Liver (tissue), 8 donors: ENCODE measurements at regions not wholly inside any gene's neighbourhood (a gene's known extent, or its start where the extent isn't known, plus 50 kb on each side); places are given as distances from the start of the nearest gene placed in this dataset.

Source experiments
- DNase-seq: peaks from one replicate; pipeline ENCODE4 v3.0.0-alpha.2; 2017; ENCODE audit warnings: low spot score
- H3K27ac ChIP-seq, 2 donors: one replicate each; pipeline ENCODE4 v1.7.0; 2013; ENCODE audit warnings: inconsistent platforms in 2 of 2, low read length in 2 of 2, control low read depth in 1 of 2, low read depth in 1 of 2, mild to moderate bottlenecking in 1 of 2
- H3K27me3 ChIP-seq, 4 donors: one replicate each; pipeline versions ENCODE4 v1.6.1 to v1.7.0; 2013; ENCODE audit warnings: low read length in 3 of 4, inconsistent platforms in 1 of 4, mild to moderate bottlenecking in 1 of 4, moderate library complexity in 1 of 4; ENCODE audit not compliant: control insufficient read depth in 4 of 4, insufficient read depth in 4 of 4
- H3K36me3 ChIP-seq, 4 donors: one replicate each; pipeline versions ENCODE4 v1.6.1 to v1.7.0; 2013; ENCODE audit warnings: low read length in 3 of 4, mild to moderate bottlenecking in 3 of 4, low read depth in 1 of 4, moderate library complexity in 1 of 4; ENCODE audit not compliant: control insufficient read depth in 4 of 4, insufficient read depth in 3 of 4
- H3K4me1 ChIP-seq, 4 donors: one replicate each; pipeline versions ENCODE4 v1.6.1 to v1.7.0; 2013; ENCODE audit warnings: low read length in 3 of 4, mild to moderate bottlenecking in 3 of 4, moderate library complexity in 1 of 4; ENCODE audit not compliant: control insufficient read depth in 4 of 4, insufficient read depth in 4 of 4
- H3K4me3 ChIP-seq, 3 donors: one replicate each; pipeline versions ENCODE4 v1.6.1 to v1.7.0; 2013; ENCODE audit warnings: low read length in 3 of 3, control low read depth in 1 of 3, low read depth in 1 of 3, mild to moderate bottlenecking in 1 of 3
- H3K9ac ChIP-seq, 2 donors: one replicate each; pipeline ENCODE4 v1.7.0; 2013; ENCODE audit warnings: low read length in 2 of 2, mild to moderate bottlenecking in 2 of 2, moderate library complexity in 2 of 2, control low read depth in 1 of 2, low read depth in 1 of 2
- H3K9me3 ChIP-seq, 4 donors: one replicate each; pipeline versions ENCODE4 v1.6.1 to v1.7.0; 2013; ENCODE audit warnings: low read length in 3 of 4; ENCODE audit not compliant: control insufficient read depth in 4 of 4
- ATF3 ChIP-seq: IDR thresholded peaks from 2 replicates; pipeline ENCODE4 v1.6.1; 2016; ENCODE audit warnings: antibody characterized with exemption
- EGR1 ChIP-seq, 2 donors: IDR thresholded peaks; 2 replicates each; pipeline ENCODE4 v1.6.1; 2016 to 2018; ENCODE audit warnings: antibody characterized with exemption in 2 of 2, low read depth in 2 of 2
- FOXA1 ChIP-seq: IDR thresholded peaks from 2 replicates; pipeline ENCODE4 v1.6.1; 2016; ENCODE audit warnings: antibody characterized with exemption
- FOXA2 ChIP-seq: IDR thresholded peaks from 2 replicates; pipeline ENCODE4 v1.6.1; 2016; ENCODE audit warnings: antibody characterized with exemption
- GABPA ChIP-seq, 2 donors: IDR thresholded peaks in 1 of 2; conservative IDR thresholded peaks in 1 of 2; 2 replicates each; pipeline ENCODE4 v1.6.1; 2016; ENCODE audit warnings: antibody characterized with exemption in 2 of 2, mild to moderate bottlenecking in 1 of 2, moderate library complexity in 1 of 2
- HNF4A ChIP-seq, 2 donors: conservative IDR thresholded peaks; 2 replicates each; pipeline ENCODE4 v1.6.1; 2016; ENCODE audit warnings: antibody characterized with exemption in 2 of 2, mild to moderate bottlenecking in 2 of 2
- HNF4G ChIP-seq: IDR thresholded peaks from 2 replicates; pipeline ENCODE4 v1.6.1; 2016; ENCODE audit warnings: antibody characterized with exemption
- JUND ChIP-seq, 2 donors: IDR thresholded peaks; 2 replicates each; pipeline ENCODE4 v1.6.1; 2016; ENCODE audit warnings: antibody characterized with exemption in 2 of 2
- NR2F2 ChIP-seq: IDR thresholded peaks from 2 replicates; pipeline ENCODE4 v1.6.1; 2016; ENCODE audit warnings: antibody characterized with exemption
- RAD21 ChIP-seq, 2 donors: IDR thresholded peaks; 2 replicates each; pipeline ENCODE4 v1.6.1; 2016; ENCODE audit warnings: antibody characterized with exemption in 2 of 2, mild to moderate bottlenecking in 2 of 2
- REST ChIP-seq: IDR thresholded peaks from 2 replicates; pipeline ENCODE4 v1.6.1; 2016; ENCODE audit warnings: antibody characterized with exemption, mild to moderate bottlenecking
- RXRA ChIP-seq, 2 donors: IDR thresholded peaks; 2 replicates each; pipeline ENCODE4 v1.6.1; 2017 to 2018; ENCODE audit warnings: antibody characterized with exemption in 2 of 2, mild to moderate bottlenecking in 1 of 2
- SP1 ChIP-seq: IDR thresholded peaks from 2 replicates; pipeline ENCODE4 v1.6.1; 2018; ENCODE audit warnings: antibody characterized with exemption, mild to moderate bottlenecking
- TAF1 ChIP-seq: conservative IDR thresholded peaks from 2 replicates; pipeline ENCODE4 v1.6.1; 2016; ENCODE audit warnings: antibody characterized with exemption, mild to moderate bottlenecking
- YY1 ChIP-seq: IDR thresholded peaks from 2 replicates; pipeline ENCODE4 v1.6.1; 2016; ENCODE audit warnings: antibody characterized with exemption, mild to moderate bottlenecking
- ZBTB33 ChIP-seq: IDR thresholded peaks from 2 replicates; pipeline ENCODE4 v1.6.1; 2016; ENCODE audit warnings: antibody characterized with exemption
- WGBS: extraction: QIAGEN DNeasy Blood & Tissue Kit; methylation state at CpG from one replicate; pipeline ENCODE4 v1.1.7; 2013; 5-methylcytosine and 5-hydroxymethylcytosine counted together
- TF ChIP-seq, protein P1 (sequence below): IDR thresholded peaks from 2 replicates; pipeline ENCODE4 v1.6.1; 2016; ENCODE audit warnings: antibody characterized with exemption
- TF ChIP-seq, protein P2 (sequence below): fragments of 150-350 bp; IDR thresholded peaks from 2 replicates; pipeline ENCODE4 v1.5.1; 2017; ENCODE audit warnings: improper control_type of control experiment, low read depth, low read length; ENCODE audit not compliant: missing input control
- donor health status: healthy.
- donor health status: healthy.
- donor health status: healthy.
- donor health status: healthy.
- donor health status: healthy.

DNA sequence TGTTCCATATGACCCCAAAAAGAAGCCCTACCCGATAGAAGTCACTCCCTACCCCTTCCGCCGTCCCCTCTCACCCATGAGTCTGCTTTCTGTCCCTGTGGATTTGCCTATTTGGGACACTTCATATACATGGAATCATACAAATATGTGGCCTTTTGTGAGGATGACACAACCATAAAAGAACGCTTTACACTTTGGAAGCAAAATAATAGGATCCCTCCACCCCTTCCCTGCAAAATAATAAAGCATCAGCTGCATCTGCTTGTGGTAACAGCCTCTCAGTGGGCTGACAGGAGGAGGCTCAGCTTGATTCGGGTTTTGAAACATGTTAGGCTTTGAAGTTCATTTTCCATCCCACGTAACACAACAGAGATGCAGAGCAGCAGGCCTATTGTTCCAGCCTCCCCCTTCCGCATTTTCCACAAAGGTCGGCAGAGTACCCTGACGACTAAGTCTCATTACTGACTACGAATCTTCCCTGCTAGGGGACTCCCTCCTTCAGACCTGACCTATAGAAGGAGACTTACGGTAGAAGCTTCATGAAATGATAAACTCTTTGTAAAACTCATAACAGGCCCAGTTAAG lies 99.1 kb downstream of the ALDH8A1 start:
- 51% methylated on average over 11 of the region's 11 CpGs for WGBS
- Histone ChIP-seq H3K9me3 (no peaks in the 10 kb centered on the region), H3K4me3 (peak overlapping the region in 1 of 3 donors; percentile 47), H3K9ac (no peak overlapping the region), H3K4me1 (peaks cover 5 to 51% (median 16%) of the 10 kb centered on the region in 4 donors), H3K36me3 (no peaks in the 10 kb centered on the region), H3K27me3 (no peaks in the 10 kb centered on the region), H3K27ac (peak overlapping the region; percentile 93 to 96)
- TF ChIP-seq REST (no peak), TAF1 (no peak), NR2F2 (no peak), EGR1 (IDR thresholded peaks at IDR 0.05; ENCODE audit: low read depth in 2 of 2) (no peak), HNF4G (no peak), RXRA (IDR thresholded peaks at IDR 0.05) (no peak), JUND (IDR thresholded peaks at IDR 0.05) (no peak), ATF3 (no peak), ZBTB33 (no peak), RAD21 (IDR thresholded peaks at IDR 0.05) (no peak), SP1 (no peak), HNF4A (conservative IDR thresholded peaks at IDR 0.05) (no peak), FOXA1 (no peak), FOXA2 (no peak), YY1 (no peak), GABPA (IDR thresholded peaks at IDR 0.05 in 1 of 2, conservative IDR thresholded peaks at IDR 0.05 in 1 of 2) (no peak)
- TF ChIP-seq, protein P1, sequence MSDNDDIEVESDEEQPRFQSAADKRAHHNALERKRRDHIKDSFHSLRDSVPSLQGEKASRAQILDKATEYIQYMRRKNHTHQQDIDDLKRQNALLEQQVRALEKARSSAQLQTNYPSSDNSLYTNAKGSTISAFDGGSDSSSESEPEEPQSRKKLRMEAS: no peak
- TF ChIP-seq, protein P2, sequence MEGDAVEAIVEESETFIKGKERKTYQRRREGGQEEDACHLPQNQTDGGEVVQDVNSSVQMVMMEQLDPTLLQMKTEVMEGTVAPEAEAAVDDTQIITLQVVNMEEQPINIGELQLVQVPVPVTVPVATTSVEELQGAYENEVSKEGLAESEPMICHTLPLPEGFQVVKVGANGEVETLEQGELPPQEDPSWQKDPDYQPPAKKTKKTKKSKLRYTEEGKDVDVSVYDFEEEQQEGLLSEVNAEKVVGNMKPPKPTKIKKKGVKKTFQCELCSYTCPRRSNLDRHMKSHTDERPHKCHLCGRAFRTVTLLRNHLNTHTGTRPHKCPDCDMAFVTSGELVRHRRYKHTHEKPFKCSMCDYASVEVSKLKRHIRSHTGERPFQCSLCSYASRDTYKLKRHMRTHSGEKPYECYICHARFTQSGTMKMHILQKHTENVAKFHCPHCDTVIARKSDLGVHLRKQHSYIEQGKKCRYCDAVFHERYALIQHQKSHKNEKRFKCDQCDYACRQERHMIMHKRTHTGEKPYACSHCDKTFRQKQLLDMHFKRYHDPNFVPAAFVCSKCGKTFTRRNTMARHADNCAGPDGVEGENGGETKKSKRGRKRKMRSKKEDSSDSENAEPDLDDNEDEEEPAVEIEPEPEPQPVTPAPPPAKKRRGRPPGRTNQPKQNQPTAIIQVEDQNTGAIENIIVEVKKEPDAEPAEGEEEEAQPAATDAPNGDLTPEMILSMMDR: no peak
- no peak for DNase-seq
